ENCODE measurements at regions not wholly inside any gene's neighbourhood (a gene's known extent, or its start where the extent isn't known, plus 50 kb on each side); places are given as distances from the start of the nearest gene placed in this dataset.

- no peak for TF ChIP-seq CTCF (conservative IDR thresholded peaks at IDR 0.05; ENCODE audit: low read length)
- TF ChIP-seq EZH2phosphoT487 (IDR thresholded peaks at IDR 0.05; ENCODE audit: borderline replicate concordance) = no peak
These were observed 1012.4 kb downstream of the AMY1C start for GRCh38 chr1:104761961-104762570.
